Brain microvascular endothelial cell (primary cell): ENCODE measurements at regions not wholly inside any gene's neighbourhood (a gene's known extent, or its start where the extent isn't known, plus 50 kb on each side); places are given as distances from the start of the nearest gene placed in this dataset.

Experiments used
- DNase-seq: peaks from one replicate; pipeline ENCODE4 v3.0.0-alpha.2; 2020
- H3K27ac ChIP-seq: fragments of 250-450 bp; sonication (Bioruptor Pico); 2 replicates; pipeline ENCODE4 v1.5.1; 2020; ENCODE audit warnings: mild to moderate bottlenecking, moderate library complexity
- H3K27me3 ChIP-seq: fragments of 250-450 bp; sonication (Bioruptor Pico); replicated peaks from 2 replicates; pipeline ENCODE4 v1.5.1; 2020; ENCODE audit warnings: mild to moderate bottlenecking
- H3K36me3 ChIP-seq: fragments of 250-450 bp; sonication (Bioruptor Pico); replicated peaks from 2 replicates; pipeline ENCODE4 v1.5.1; 2020; ENCODE audit warnings: mild to moderate bottlenecking
- H3K4me3 ChIP-seq: 2 replicates; pipeline ENCODE4 v1.5.1; 2011; ENCODE audit warnings: low read depth, mild to moderate bottlenecking, control low read depth, low read length, moderate library complexity
- CTCF ChIP-seq: IDR thresholded peaks from 2 replicates; pipeline ENCODE4 v1.5.1; 2011; ENCODE audit warnings: low read depth, mild to moderate bottlenecking, moderate library complexity, low read length, control low read depth, inconsistent platforms; ENCODE audit errors: missing control alignments
- in situ Hi-C: cut with HindIII; loops from 2 replicates; pipeline ENCODE4 v1.10.0; 2017; ENCODE audit warnings: low sequenced_read_pairs, low pct_ligation_motif_present

GRCh38 chr9:91044354-91044753, 242.7 kb downstream of the SYK start:
- no peaks in the 10 kb centered on the region for H3K36me3 ChIP-seq
- DNase-seq: no peak
- H3K27me3 ChIP-seq: no peaks in the 10 kb centered on the region
- TF ChIP-seq CTCF: no peak
- in situ Hi-C loops: no loop called here
- H3K4me3 ChIP-seq: no peak overlapping the region
- H3K27ac ChIP-seq: no peak overlapping the region

- H3K36me3 ChIP-seq: no peaks in the 10 kb centered on the region
- no peak overlapping the region for H3K27ac ChIP-seq
- in situ Hi-C loops: no loop called here
These were observed 243.4 kb downstream of the SYK start for GRCh38 chr9:91045041-91045440.

GRCh38 chr9:91047529-91047928, 245.9 kb downstream of the SYK start:
- no peak for TF ChIP-seq CTCF
- H3K27me3 ChIP-seq: no peaks in the 10 kb centered on the region
- peak overlapping the region; percentile 9 for H3K27ac ChIP-seq
- in situ Hi-C loops: no loop called here
- H3K4me3 ChIP-seq: no peak overlapping the region
- DNase-seq: no peak
- no peaks in the 10 kb centered on the region for H3K36me3 ChIP-seq

More at GRCh38 chr9:91045041-91045440, 243.4 kb downstream of the SYK start:
- DNase-seq: no peak
- Histone ChIP-seq H3K27me3 (no peaks in the 10 kb centered on the region), H3K4me3 (no peak overlapping the region)
- TF ChIP-seq CTCF: no peak

GRCh38 chr9:91047993-91048607, 246.5 kb downstream of the SYK start:
- H3K27me3 ChIP-seq: no peaks in the 10 kb centered on the region
- no peak overlapping the region for H3K4me3 ChIP-seq
- in situ Hi-C loops: no loop called here
- peak overlapping the region; percentile 9 for H3K27ac ChIP-seq
- no peaks in the 10 kb centered on the region for H3K36me3 ChIP-seq
- TF ChIP-seq CTCF: no peak
- DNase-seq: peak; percentile 89

- no peaks in the 10 kb centered on the region for H3K27me3 ChIP-seq
- H3K36me3 ChIP-seq: no peaks in the 10 kb centered on the region
- no peak overlapping the region for H3K4me3 ChIP-seq
- no peak overlapping the region for H3K27ac ChIP-seq
- in situ Hi-C loops: no loop called here
- TF ChIP-seq CTCF: no peak
- DNase-seq: no peak
These were observed 247.1 kb downstream of the SYK start for GRCh38 chr9:91048749-91049148.

GRCh38 chr9:91053824-91054223, 252.2 kb downstream of the SYK start:
- Histone ChIP-seq H3K4me3 (no peak overlapping the region), H3K27ac (no peak overlapping the region), H3K36me3 (no peaks in the 10 kb centered on the region), H3K27me3 (no peaks in the 10 kb centered on the region)
- in situ Hi-C loops: no loop called here
- no peak for TF ChIP-seq CTCF
- DNase-seq: no peak
